ENCODE measurements at regions not wholly inside any gene's neighbourhood (a gene's known extent, or its start where the extent isn't known, plus 50 kb on each side); places are given as distances from the start of the nearest gene placed in this dataset.

- no peaks in the 10 kb centered on the region for H3K27me3 ChIP-seq
- H3K4me1 ChIP-seq (ENCODE audit: control insufficient read depth in 1 of 2, insufficient read depth in 1 of 2, low read depth in 1 of 2, low read length in 1 of 2) = no peaks in the 10 kb centered on the region
- H3K9me3 ChIP-seq = no peaks in the 10 kb centered on the region
- no peak overlapping the region for H3K27ac ChIP-seq
- no peaks in the 10 kb centered on the region for H3K36me3 ChIP-seq
- no peak for TF ChIP-seq CTCF (IDR thresholded peaks at IDR 0.05)
- no peak overlapping the region for H3K4me3 ChIP-seq (ENCODE audit: low read depth in 1 of 2, low read length in 1 of 2)
These were observed 810.1 kb upstream of the MGAT4C start for GRCh38 chr12:87066326-87066725.

- H3K27me3 ChIP-seq = no peaks in the 10 kb centered on the region
- no peak for TF ChIP-seq CTCF (IDR thresholded peaks at IDR 0.05)
These were observed 803.0 kb upstream of the MGAT4C start for GRCh38 chr12:87059231-87059630.

GRCh38 chr12:87054226-87054625 is 798.0 kb upstream of the MGAT4C start:
- no peak for TF ChIP-seq CTCF (IDR thresholded peaks at IDR 0.05)
- Histone ChIP-seq H3K27ac (no peak overlapping the region), H3K36me3 (no peaks in the 10 kb centered on the region), H3K9me3 (no peaks in the 10 kb centered on the region), H3K4me3 (ENCODE audit: low read depth in 1 of 2, low read length in 1 of 2) (no peak overlapping the region), H3K27me3 (no peaks in the 10 kb centered on the region), H3K4me1 (ENCODE audit: control insufficient read depth in 1 of 2, insufficient read depth in 1 of 2, low read depth in 1 of 2, low read length in 1 of 2) (no peaks in the 10 kb centered on the region)

More at GRCh38 chr12:87059231-87059630, 803.0 kb upstream of the MGAT4C start:
- H3K4me1 ChIP-seq (ENCODE audit: control insufficient read depth in 1 of 2, insufficient read depth in 1 of 2, low read depth in 1 of 2, low read length in 1 of 2) = no peaks in the 10 kb centered on the region
- no peak overlapping the region for H3K27ac ChIP-seq
- H3K4me3 ChIP-seq (ENCODE audit: low read depth in 1 of 2, low read length in 1 of 2) = no peak overlapping the region
- H3K9me3 ChIP-seq = no peaks in the 10 kb centered on the region
- H3K36me3 ChIP-seq = no peaks in the 10 kb centered on the region

- H3K9me3 ChIP-seq = no peaks in the 10 kb centered on the region
- no peaks in the 10 kb centered on the region for H3K4me1 ChIP-seq (ENCODE audit: control insufficient read depth in 1 of 2, insufficient read depth in 1 of 2, low read depth in 1 of 2, low read length in 1 of 2)
- no peaks in the 10 kb centered on the region for H3K36me3 ChIP-seq
- no peak overlapping the region for H3K27ac ChIP-seq
- H3K4me3 ChIP-seq (ENCODE audit: low read depth in 1 of 2, low read length in 1 of 2) = no peak overlapping the region
- H3K27me3 ChIP-seq = no peaks in the 10 kb centered on the region
- no peak for TF ChIP-seq CTCF (IDR thresholded peaks at IDR 0.05)
These were observed 795.4 kb upstream of the MGAT4C start for GRCh38 chr12:87051621-87052020.

- no peak for TF ChIP-seq CTCF (IDR thresholded peaks at IDR 0.05)
- no peaks in the 10 kb centered on the region for H3K36me3 ChIP-seq
- H3K4me1 ChIP-seq (ENCODE audit: control insufficient read depth in 1 of 2, insufficient read depth in 1 of 2, low read depth in 1 of 2, low read length in 1 of 2) = no peaks in the 10 kb centered on the region
- H3K9me3 ChIP-seq = no peaks in the 10 kb centered on the region
- no peak overlapping the region for H3K27ac ChIP-seq
- no peaks in the 10 kb centered on the region for H3K27me3 ChIP-seq
- no peak overlapping the region for H3K4me3 ChIP-seq (ENCODE audit: low read depth in 1 of 2, low read length in 1 of 2)
These were observed 791.5 kb upstream of the MGAT4C start for GRCh38 chr12:87047691-87048090.

GRCh38 chr12:87039536-87039935 is 783.3 kb upstream of the MGAT4C start:
- Histone ChIP-seq H3K27me3 (no peaks in the 10 kb centered on the region), H3K36me3 (no peaks in the 10 kb centered on the region), H3K4me3 (ENCODE audit: low read depth in 1 of 2, low read length in 1 of 2) (no peak overlapping the region), H3K9me3 (no peaks in the 10 kb centered on the region), H3K4me1 (ENCODE audit: control insufficient read depth in 1 of 2, insufficient read depth in 1 of 2, low read depth in 1 of 2, low read length in 1 of 2) (no peaks in the 10 kb centered on the region), H3K27ac (no peak overlapping the region)
- TF ChIP-seq CTCF (IDR thresholded peaks at IDR 0.05) = no peak
